HG03045 (cell line): ENCODE measurements at regions not wholly inside any gene's neighbourhood (a gene's known extent, or its start where the extent isn't known, plus 50 kb on each side); places are given as distances from the start of the nearest gene placed in this dataset.

Experiments
- ATAC-seq: cut with Tn5 transposase; IDR thresholded peaks from one replicate; pipeline ENCODE4 v1.9.1; 2021; ENCODE audit warnings: mild to moderate bottlenecking, moderate library complexity; ENCODE audit not compliant: unreplicated experiment

DNA sequence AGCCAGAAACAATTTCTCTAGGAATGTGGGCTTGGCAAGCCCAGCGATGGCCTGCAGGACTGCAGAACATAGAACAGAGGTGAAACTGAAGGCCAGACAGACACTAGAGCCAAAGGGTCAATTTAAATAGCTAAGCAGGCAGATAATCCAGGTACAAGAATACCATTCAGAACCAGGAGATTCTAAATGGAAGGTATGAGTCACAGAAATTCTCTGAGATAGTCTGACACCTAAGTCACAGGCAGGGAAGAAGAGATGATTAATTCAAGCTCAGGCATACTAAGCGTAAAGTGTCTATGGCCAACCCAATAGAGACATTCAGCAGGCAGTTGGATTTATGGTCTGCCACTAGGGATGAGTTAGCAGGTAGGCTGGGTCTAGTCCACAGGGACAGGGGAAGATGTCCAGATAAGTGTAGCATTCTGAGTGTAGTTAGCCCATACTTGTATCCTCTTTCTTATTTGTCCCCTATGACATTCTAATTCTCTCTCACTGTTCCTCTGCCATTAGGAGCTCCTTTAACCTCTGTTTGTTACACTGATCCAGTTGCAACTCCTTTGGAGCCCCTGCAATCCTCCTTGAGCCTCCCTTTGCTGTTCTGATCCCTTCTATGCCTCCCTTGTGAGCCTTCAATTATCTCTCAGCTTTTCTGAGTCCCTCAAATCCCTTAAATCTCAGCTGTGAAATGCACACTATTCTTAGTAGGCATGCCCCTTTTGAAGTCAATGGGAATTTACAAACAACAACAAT, 383.8 kb downstream of the LMO4 start:
- ATAC-seq: no peak

- ATAC-seq: no peak
Observed at GRCh38 chr1:87714278-87714677, 385.6 kb downstream of the LMO4 start.

- no peak for ATAC-seq
Observed at GRCh38 chr1:87715052-87715451, 386.4 kb downstream of the LMO4 start.

GRCh38 chr1:87715471-87715870, 386.8 kb downstream of the LMO4 start:
- ATAC-seq: no peak

DNA sequence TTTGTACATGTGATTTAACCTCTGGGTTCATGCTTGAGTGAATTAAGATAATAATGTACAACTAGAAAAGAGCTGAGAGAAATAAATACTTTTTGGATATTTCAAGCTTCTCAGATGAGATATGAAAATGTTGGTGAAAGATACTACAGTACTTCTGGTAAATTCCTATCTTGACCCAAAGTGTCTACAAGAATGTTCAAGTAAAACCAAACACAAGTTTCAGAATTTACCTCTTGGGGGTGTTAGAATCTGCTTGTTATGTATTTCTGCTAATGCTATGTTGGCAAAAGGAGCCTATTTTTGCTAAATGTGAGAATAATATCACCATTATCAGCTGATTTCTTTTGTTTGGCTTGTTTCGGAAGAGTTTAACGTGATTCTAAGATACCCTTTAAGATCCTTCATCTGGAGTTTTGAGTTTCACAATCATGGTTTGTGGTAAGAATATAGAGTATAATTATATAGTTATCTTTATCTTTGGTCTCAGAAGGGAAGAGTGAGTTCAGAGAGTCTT, 388.5 kb downstream of the LMO4 start:
- ATAC-seq: no peak

DNA sequence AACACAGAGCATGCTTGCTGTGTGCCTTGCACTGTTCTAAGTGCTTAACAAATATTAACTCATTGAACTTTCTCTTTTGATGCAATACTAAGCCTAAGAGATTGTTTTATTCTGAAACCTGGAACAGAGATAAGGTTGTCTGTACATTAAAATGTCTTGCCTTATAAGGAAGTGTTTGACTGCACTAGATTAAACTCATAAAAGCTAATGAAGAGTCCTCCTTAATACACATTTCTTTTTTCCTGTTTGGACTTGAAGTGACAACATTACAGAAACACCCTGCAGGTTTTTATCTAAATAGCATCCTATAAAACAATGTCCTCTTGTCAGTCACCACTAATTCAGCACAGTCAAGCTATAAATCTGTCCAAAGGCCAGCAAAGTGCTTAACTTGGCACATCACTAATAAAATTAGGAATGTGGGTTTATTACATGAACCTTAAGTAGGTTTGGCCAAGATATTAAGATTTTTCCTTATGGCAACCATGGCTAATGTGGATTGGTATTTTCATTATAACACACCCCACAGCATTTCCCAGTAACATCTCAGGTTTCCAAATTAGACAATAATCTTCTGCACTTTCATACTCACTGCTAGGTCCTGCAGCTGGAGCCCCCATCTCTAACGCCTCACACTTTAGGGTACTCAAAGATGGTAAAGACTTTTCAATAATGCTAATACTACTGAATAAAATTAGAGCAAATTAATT, 389.7 kb downstream of the LMO4 start:
- ATAC-seq: no peak

- no peak for ATAC-seq
Observed at GRCh38 chr1:87719658-87720057, 391.0 kb downstream of the LMO4 start.

GRCh38 chr1:87720561-87720960, 391.9 kb downstream of the LMO4 start:
- no peak for ATAC-seq

GRCh38 chr1:87723193-87723592, 394.5 kb downstream of the LMO4 start:
- ATAC-seq: no peak

- ATAC-seq: no peak
Observed at GRCh38 chr1:87728169-87728568, 399.5 kb downstream of the LMO4 start.

DNA sequence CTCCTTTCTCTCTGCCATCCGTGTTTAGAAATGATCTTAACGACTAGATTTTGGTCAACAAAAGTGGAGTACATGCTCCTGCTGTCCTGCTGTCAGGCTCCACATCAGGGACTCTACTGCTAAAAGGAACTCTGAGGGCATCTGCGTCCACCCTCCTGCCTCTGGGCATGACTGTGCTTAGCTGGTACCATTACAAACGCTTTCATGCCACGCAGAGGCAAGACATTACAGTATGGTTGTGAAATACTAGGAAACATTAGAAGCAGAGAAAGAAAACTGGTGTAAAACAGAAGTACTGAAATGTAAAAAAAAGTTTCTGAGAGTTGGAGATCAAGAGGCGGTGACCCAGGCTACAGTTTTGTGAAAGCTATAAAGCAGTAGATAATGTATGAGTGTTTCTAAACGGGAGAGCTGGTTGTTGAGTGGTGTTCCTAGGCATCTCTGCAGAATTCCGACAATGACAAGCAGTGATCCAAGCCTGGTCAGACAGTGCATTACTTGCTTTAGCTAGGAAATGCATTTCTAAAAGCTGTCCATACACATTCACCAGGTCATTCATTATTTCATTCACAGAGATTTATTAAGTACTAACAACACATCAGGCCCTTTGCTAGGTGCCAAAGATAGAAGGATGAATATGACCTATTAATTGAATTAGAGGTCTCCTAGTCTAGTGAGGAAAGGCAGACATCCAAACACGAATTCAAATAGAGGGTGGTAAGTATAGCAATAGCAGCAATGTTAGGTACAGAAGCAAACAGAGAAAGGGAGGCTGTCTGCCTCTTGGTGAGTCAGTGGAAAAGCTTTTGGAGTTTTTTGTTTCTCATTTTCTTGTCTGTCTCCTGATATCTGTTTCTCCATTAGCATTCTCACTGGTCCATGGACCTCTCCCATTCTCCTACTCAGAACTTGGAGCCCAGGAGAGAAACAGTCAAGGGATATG, 401.9 kb downstream of the LMO4 start:
- ATAC-seq: no peak

- ATAC-seq: no peak
Observed at GRCh38 chr1:87733386-87733785, 404.7 kb downstream of the LMO4 start.

DNA sequence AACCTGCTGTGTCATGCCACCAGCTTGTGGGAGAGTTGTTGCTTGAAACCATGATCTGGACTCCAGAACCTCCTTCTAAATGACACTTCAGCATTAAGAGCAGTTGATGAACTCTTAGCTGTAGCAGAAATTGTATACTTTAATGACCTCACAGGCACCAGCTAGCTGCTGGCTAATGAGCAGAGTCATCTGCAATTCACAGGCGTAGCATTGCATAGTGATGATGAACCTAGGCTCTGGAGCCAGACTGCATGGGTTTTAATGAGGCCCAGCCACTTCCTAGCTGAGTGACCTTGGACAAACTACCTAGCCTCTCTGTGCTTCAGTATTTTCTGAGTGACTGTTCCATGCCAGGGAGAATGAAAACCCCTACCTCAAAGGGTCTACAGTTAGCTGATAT, 407.1 kb downstream of the LMO4 start:
- no peak for ATAC-seq

DNA sequence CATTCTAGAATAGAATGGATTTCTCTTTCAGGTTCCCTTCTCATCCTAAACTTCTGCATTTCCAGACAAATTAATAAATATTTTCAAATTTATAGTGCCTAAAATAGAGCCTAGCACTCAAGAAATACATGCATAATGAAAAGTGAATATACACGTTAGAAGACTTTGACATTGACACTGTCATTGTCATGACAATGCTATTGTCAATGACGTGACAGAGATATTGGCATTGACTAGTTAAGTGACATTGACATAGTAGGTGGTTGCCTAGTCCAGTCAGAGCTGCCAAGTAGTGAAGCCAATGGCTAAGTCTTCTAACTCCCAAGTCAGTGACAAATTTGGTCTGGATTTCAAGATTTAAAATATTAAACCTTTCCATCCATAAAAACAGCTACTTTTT, 410.5 kb downstream of the LMO4 start:
- ATAC-seq: no peak

DNA sequence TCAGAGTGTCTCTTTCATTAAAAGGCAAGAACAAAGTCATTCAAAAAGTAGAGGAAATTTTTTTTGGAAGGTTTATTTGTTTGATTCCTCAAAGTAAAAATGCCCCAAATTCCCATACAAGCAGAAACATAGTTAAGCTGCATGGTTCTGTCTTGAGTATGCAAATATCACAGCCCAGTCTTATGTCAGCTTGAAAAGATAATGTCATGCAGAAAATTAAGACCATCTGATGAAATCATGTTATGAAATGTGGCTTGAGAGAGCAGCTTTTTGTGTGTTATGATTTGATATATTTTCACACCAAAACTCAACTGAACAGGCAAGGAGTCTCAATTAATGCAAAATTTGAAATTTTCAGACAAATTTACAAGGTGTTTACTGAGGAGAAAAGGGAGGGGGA, 411.0 kb downstream of the LMO4 start:
- no peak for ATAC-seq

DNA sequence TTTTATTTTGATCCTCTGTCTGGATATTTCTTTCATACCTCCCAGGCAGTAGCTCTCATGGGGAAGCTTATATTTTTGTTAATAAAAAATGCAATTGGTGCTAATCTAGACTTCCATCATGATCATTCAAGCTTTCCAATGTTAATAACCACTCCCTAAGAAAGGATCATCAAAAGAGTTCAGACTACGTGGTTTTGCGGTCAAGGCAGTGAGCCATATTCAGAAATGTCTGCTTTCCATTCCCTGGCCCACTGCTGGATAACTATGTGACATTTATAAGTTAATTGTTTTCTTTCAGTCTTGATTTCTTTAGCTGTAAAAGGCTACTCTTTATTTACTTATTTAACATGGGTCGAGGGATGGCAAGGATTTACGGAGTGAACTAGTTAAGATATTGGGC, 414.6 kb downstream of the LMO4 start:
- ATAC-seq: no peak

DNA sequence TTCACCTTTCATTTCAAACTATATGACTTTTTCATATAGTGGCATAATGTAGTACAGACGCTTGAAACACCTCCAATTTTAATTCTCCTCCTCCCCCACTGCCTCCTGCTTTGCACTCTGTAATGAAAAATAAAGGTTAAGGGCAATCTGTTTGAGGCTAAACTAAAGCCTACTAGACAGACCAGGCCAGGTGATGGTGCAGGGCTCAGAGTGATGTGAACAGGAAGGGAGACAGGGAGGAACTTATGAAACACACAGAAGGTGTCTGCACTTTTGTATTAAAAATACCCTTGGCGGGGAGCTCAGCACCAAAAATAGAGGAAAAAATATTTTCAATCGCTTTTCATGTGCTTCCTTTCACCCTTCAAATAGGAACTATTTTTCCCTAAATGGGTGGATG, 415.4 kb downstream of the LMO4 start:
- no peak for ATAC-seq

DNA sequence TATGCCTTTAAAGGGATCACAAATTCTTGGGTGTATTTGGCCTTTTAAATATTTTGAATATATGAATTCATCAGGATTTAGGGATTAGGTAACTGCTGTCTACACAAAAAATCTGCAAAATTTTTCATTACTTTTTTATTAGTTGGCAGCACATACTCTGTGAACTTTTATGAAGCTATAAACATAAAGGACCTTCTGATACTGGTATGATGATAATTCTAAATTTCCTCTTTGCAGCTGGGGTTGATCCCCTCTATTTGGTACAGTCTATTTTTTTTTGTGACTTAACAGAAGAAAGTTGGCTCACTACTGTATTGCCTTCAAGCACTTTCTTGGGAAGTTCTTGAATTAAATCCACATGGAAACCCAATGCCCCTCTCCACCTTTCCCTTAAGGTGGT, 416.1 kb downstream of the LMO4 start:
- ATAC-seq: no peak

DNA sequence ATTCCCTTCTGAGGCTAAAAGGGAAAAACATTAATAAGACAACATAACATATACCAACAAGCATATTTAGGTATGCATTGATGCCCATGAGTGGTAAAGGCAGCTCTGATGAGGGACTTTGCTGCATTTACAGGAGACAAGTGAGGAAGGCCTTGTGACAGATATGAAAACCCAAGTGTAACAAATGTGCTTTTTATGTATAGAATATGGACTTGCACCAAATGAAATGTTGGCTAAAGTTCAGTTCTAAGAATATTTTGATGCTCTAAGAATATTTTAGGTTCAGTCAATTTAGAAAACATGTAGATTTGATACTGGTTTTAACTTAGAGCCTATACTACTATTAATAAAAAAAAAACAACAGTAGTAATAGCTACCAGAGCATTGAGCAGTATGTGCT, 424.7 kb downstream of the LMO4 start:
- no peak for ATAC-seq

GRCh38 chr1:87754139-87754538, 425.5 kb downstream of the LMO4 start:
- no peak for ATAC-seq

DNA sequence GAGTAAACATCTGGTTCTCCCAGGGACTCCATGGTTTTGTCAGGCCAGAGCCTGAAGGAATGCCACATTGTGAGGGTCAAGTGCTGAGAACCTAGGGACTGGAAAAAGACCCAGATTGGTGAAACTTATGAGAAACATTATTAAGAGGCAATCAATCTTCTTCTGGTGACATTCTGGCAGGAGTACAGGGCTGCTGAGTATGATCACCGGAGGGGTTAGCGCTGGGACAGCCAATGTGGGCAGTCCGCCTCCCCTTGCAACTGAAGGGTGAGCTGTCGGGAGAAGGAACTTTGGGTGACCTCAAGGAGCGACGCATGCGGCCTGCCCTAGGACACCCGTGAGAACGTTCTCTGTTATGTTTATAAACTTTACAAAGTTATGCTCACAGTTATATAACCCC, 429.0 kb downstream of the LMO4 start:
- no peak for ATAC-seq
